Neural progenitor cell (in vitro differentiated cells): ENCODE measurements at regions not wholly inside any gene's neighbourhood (a gene's known extent, or its start where the extent isn't known, plus 50 kb on each side); places are given as distances from the start of the nearest gene placed in this dataset.

ENCODE experiments used
- DNase-seq: peaks from one replicate; pipeline ENCODE4 v3.0.0-alpha.2; 2016; ENCODE audit warnings: low spot score
- H2AFZ ChIP-seq: fragments of 200-600 bp; sonication (generic); replicated peaks from 2 replicates; pipeline ENCODE4 v1.6.1; 2016; ENCODE audit warnings: antibody characterized with exemption
- H3F3A ChIP-seq: fragments of 200-600 bp; sonication (generic); 2 replicates; pipeline ENCODE4 v1.6.1; 2016; ENCODE audit warnings: antibody characterized with exemption, low read depth
- H3K27ac ChIP-seq: fragments of 200-600 bp; sonication (generic); 2 replicates; pipeline ENCODE4 v1.5.1; 2016; ENCODE audit warnings: mild to moderate bottlenecking
- H3K27me3 ChIP-seq: fragments of 200-600 bp; sonication (generic); 2 replicates; pipeline ENCODE4 v1.6.1; 2016; ENCODE audit warnings: mild to moderate bottlenecking, moderate library complexity
- H3K36me3 ChIP-seq: fragments of 200-600 bp; sonication (generic); 2 replicates; pipeline ENCODE4 v1.5.1; 2016
- H3K4me1 ChIP-seq: fragments of 200-600 bp; sonication (generic); 2 replicates; pipeline ENCODE4 v1.6.1; 2016; ENCODE audit warnings: mixed run types
- H3K4me2 ChIP-seq: fragments of 200-600 bp; sonication (generic); 2 replicates; pipeline ENCODE4 v1.6.1; 2016
- H3K4me3 ChIP-seq: fragments of 200-600 bp; sonication (generic); 2 replicates; pipeline ENCODE4 v1.5.1; 2016
- H3K79me2 ChIP-seq: fragments of 200-600 bp; sonication (generic); 2 replicates; pipeline ENCODE4 v1.6.1; 2016; ENCODE audit warnings: low read depth
- H3K9ac ChIP-seq: fragments of 200-600 bp; sonication (generic); 2 replicates; pipeline ENCODE4 v1.6.1; 2016
- H3K9me3 ChIP-seq: fragments of 200-600 bp; sonication (generic); 2 replicates; pipeline ENCODE4 v1.5.1; 2016; ENCODE audit warnings: low read depth
- H4K20me1 ChIP-seq: fragments of 200-600 bp; sonication (generic); 2 replicates; pipeline ENCODE4 v1.6.1; 2016; ENCODE audit warnings: low read depth
- H3K27ac Mint-ChIP-seq: 3 replicates; pipeline ENCODE4 v1.8.0; 2021; ENCODE audit warnings: mixed read lengths
- H3K27me3 Mint-ChIP-seq: 2 replicates; pipeline ENCODE4 v1.8.0; 2022; ENCODE audit warnings: low read depth, mild to moderate bottlenecking, inconsistent platforms, moderate library complexity, mixed read lengths; ENCODE audit not compliant: insufficient read depth
- H3K36me3 Mint-ChIP-seq: 3 replicates; pipeline ENCODE4 v1.8.0; 2021; ENCODE audit warnings: mixed read lengths
- H3K4me1 Mint-ChIP-seq: 3 replicates; pipeline ENCODE4 v1.8.0; 2021; ENCODE audit warnings: mixed read lengths
- H3K4me3 Mint-ChIP-seq: 3 replicates; pipeline ENCODE4 v1.8.0; 2021; ENCODE audit warnings: mild to moderate bottlenecking, moderate library complexity, mixed read lengths
- H3K9me3 Mint-ChIP-seq: 3 replicates; pipeline ENCODE4 v1.8.0; 2020; ENCODE audit warnings: mixed read lengths
- EZH2 ChIP-seq: fragments of 200-600 bp; sonication (generic); IDR thresholded peaks from 2 replicates; pipeline ENCODE4 v1.6.1; 2017; ENCODE audit warnings: antibody characterized with exemption, mild to moderate bottlenecking, moderate library complexity
- EZH2phosphoT487 ChIP-seq: fragments of 200-600 bp; sonication (generic); IDR thresholded peaks from 2 replicates; pipeline ENCODE4 v1.6.1; 2017; ENCODE audit warnings: antibody characterized with exemption
- TF ChIP-seq, protein P1 (sequence below): fragments of 200-600 bp; sonication (generic); IDR thresholded peaks from 2 replicates; pipeline ENCODE4 v1.5.1; 2017; ENCODE audit warnings: antibody characterized with exemption, mild to moderate bottlenecking

- Histone ChIP-seq H3F3A (no peaks in the 10 kb centered on the region), H3K4me3 (no peak overlapping the region), H3K4me1 (peaks cover 4% of the 10 kb centered on the region), H3K9me3 (no peaks in the 10 kb centered on the region), H3K4me2 (no peak overlapping the region), H3K9ac (no peak overlapping the region), H3K36me3 (no peaks in the 10 kb centered on the region), H2AFZ (no peak overlapping the region), H3K27ac (no peak overlapping the region), H4K20me1 (no peaks in the 10 kb centered on the region), H3K27me3 (no peaks in the 10 kb centered on the region), H3K79me2 (no peaks in the 10 kb centered on the region)
- DNase-seq = no peak
- TF ChIP-seq EZH2 = no peak
- TF ChIP-seq, protein P1, sequence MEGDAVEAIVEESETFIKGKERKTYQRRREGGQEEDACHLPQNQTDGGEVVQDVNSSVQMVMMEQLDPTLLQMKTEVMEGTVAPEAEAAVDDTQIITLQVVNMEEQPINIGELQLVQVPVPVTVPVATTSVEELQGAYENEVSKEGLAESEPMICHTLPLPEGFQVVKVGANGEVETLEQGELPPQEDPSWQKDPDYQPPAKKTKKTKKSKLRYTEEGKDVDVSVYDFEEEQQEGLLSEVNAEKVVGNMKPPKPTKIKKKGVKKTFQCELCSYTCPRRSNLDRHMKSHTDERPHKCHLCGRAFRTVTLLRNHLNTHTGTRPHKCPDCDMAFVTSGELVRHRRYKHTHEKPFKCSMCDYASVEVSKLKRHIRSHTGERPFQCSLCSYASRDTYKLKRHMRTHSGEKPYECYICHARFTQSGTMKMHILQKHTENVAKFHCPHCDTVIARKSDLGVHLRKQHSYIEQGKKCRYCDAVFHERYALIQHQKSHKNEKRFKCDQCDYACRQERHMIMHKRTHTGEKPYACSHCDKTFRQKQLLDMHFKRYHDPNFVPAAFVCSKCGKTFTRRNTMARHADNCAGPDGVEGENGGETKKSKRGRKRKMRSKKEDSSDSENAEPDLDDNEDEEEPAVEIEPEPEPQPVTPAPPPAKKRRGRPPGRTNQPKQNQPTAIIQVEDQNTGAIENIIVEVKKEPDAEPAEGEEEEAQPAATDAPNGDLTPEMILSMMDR = no peak
- no peak for TF ChIP-seq EZH2phosphoT487
- Mint-ChIP-seq H3K27ac (no peak overlapping the region), H3K4me3 (no peak overlapping the region), H3K4me1 (peaks cover 34% of the 10 kb centered on the region), H3K27me3 (peaks cover 6% of the 10 kb centered on the region), H3K36me3 (no peaks in the 10 kb centered on the region), H3K9me3 (no peaks in the 10 kb centered on the region)
These were observed 98.4 kb downstream of the SNX5 start for GRCh38 chr20:17870086-17870740.

- Histone ChIP-seq H3K9me3 (no peaks in the 10 kb centered on the region), H3K4me3 (no peak overlapping the region), H3K27me3 (no peaks in the 10 kb centered on the region), H3K4me2 (no peak overlapping the region), H3K36me3 (no peaks in the 10 kb centered on the region), H3F3A (no peaks in the 10 kb centered on the region), H3K79me2 (no peaks in the 10 kb centered on the region), H2AFZ (no peak overlapping the region), H3K9ac (no peak overlapping the region), H4K20me1 (no peaks in the 10 kb centered on the region), H3K27ac (no peak overlapping the region), H3K4me1 (no peaks in the 10 kb centered on the region)
- Mint-ChIP-seq H3K4me3 (no peak overlapping the region), H3K9me3 (no peaks in the 10 kb centered on the region), H3K4me1 (peaks cover 27% of the 10 kb centered on the region), H3K27me3 (peaks cover 6% of the 10 kb centered on the region), H3K27ac (no peak overlapping the region), H3K36me3 (no peaks in the 10 kb centered on the region)
- TF ChIP-seq EZH2 (no peak), EZH2phosphoT487 (no peak)
- TF ChIP-seq, protein P1 = no peak
- no peak for DNase-seq
These were observed 99.1 kb downstream of the SNX5 start for GRCh38 chr20:17869295-17869994.

- Histone ChIP-seq H3K79me2 (no peaks in the 10 kb centered on the region), H3K4me2 (no peak overlapping the region), H2AFZ (no peak overlapping the region), H3K27me3 (no peaks in the 10 kb centered on the region), H3K9ac (no peak overlapping the region), H3K27ac (no peak overlapping the region), H3F3A (no peaks in the 10 kb centered on the region), H3K4me3 (no peak overlapping the region), H3K9me3 (no peaks in the 10 kb centered on the region), H3K4me1 (no peaks in the 10 kb centered on the region), H4K20me1 (no peaks in the 10 kb centered on the region), H3K36me3 (no peaks in the 10 kb centered on the region)
- TF ChIP-seq, protein P1 = no peak
- no peak for TF ChIP-seq EZH2phosphoT487
- TF ChIP-seq EZH2 = no peak
- Mint-ChIP-seq H3K27me3 (peaks cover 8% of the 10 kb centered on the region), H3K9me3 (no peaks in the 10 kb centered on the region), H3K27ac (no peak overlapping the region), H3K4me1 (peaks cover 25% of the 10 kb centered on the region), H3K4me3 (no peak overlapping the region), H3K36me3 (no peaks in the 10 kb centered on the region)
- DNase-seq = no peak
These were observed 99.8 kb downstream of the SNX5 start for GRCh38 chr20:17868700-17869231.
